Ecto neural progenitor cell (in vitro differentiated cells): ENCODE measurements at regions not wholly inside any gene's neighbourhood (a gene's known extent, or its start where the extent isn't known, plus 50 kb on each side); places are given as distances from the start of the nearest gene placed in this dataset.
A peak's percentile ranks its signal among the peaks of the same experiment; 100 is the strongest.

ENCODE experiments used
- DNase-seq: peaks from one replicate; pipeline ENCODE4 v3.0.0-alpha.2; 2018; ENCODE audit warnings: low spot score

DNA sequence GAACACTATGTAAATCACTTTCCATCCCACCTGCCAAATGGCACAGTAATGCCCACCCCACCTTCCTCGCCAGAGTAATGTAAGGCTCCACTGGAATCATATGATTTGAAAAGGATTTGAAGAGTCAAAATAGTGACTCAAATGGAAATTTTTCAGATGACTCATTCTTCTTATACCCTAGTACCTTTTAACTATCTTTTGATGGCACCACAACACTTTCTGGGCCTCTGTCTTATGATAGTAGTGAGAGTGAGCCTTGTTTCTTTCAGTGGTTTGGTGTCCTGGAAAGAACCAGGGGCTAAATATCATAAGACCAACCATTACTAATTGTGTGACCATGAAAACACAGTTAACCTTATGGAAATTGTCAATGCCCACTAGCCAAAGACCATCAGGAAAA is 235.4 kb upstream of the SLC14A2 start:
- DNase-seq: no peak

DNA sequence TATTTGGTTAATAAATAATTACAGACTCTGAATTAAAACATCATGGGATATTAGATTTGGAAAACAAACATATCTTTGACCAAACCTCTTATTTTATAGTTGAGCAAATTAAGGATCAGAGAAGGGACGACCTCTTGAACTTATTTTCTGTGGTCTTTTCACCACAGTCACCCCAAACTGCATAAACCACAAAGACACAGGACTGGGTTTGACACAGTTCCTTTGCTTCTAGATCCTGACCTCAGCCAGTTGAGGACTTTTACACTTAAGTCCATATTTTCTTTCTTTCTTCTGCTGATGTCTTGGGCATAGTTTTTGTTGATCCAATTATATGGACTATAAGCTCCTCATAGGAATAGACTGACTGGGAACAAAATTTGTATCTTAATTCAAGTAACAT is 234.0 kb upstream of the SLC14A2 start:
- DNase-seq: no peak

DNA sequence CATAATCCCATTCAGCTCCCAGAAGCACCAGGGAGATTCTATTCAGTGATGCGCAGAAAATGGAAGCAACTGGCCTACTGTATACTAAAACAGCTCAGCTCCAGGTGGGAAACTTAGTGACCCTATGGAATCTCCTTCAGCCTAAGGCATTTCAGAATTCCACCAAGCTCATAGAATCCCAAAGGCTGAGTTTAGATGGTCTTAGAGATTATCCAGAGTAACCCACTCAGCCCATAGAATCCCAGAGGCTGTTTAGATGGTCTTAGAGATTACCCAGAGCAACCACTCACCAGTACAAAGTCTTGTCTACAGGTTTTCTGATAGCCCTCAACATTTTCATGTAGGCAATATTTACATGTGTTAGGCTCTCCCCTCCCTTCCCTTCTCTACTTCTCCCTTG is 232.0 kb upstream of the SLC14A2 start:
- DNase-seq: no peak

DNA sequence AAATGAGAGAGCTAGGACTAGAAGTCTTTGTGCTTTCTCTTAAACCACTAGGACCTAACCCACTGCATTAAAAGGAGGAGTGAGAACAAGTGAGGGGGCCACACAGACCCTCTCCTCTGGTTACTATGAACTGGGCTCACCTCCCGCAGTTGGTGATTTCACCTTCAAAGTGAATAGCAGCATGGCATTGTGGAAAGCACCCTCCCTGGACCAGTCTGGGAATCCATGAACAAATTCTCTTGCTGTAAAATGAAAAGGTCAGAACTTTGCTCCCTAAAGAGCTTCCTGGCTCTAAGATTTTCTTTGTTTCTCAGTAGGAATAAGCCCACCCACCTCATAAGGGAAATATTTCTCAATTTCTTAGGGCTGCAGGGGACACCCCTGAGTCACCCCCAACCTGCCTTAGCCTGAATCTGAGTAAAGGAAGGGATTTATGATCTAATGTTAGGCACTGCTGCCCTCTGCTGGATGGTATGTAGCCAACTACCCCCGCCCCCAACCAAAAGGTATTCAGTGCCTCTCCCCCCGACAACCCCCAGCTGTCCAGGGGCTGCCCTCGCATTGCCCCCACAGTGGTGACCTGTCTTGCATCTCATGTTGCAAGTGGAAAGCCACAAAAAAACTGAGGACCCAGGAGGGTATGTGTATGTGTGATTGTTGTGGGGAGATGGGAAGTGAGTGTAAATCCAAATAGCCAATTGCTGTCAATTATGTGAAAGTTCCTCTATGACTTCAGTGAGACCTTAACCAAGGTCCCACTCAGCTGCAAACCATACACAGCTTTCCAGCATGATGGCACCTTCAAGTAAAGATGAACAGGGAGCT is 230.9 kb upstream of the SLC14A2 start:
- peak; percentile 75 for DNase-seq

DNA sequence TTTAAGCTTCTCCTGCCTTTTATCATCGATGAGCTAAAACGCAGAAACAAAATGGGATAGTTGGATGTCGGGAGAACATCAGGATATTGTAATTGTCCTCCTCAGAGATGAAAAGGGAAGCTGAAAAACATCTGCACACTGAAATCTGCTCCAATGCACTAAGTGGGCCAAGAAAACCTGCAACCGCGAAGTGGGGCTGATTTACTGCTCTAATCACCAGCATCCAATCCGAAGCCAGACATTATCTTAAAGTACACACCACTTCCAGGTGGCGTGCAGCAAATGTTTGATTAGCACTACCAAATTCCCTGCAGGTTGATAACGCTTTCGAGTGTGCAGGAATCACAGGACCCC is 230.3 kb upstream of the SLC14A2 start:
- DNase-seq: no peak

DNA sequence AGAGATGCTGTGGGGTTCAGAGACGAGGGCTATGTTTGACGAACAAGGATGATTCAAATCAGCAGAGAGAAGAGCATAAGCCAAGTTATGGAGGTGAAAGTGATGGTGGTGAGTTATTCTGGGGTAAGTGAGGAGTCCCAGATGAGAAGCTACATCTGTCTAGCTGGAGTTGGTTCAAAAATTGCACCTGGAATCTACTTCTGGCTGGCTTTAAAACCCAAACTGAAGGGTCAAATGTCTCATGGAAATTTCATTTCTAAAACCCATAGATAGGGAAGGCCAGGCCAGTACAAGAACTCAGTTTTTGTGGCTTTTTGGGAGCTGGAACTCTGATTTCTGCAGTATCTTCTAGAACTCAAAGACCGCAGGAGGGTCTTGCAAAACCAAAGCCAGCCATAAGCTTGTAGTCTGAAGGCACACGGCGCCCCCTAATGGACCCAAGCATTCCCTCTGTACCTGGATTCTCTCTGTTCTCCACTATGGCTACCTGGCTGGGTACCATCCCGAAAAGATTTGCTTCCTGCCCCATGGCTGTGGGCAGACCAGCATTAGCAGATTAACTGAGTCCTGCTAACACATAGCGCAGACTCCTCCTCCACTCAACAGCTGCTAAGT is 229.1 kb upstream of the SLC14A2 start:
- peak; percentile 59 for DNase-seq

DNA sequence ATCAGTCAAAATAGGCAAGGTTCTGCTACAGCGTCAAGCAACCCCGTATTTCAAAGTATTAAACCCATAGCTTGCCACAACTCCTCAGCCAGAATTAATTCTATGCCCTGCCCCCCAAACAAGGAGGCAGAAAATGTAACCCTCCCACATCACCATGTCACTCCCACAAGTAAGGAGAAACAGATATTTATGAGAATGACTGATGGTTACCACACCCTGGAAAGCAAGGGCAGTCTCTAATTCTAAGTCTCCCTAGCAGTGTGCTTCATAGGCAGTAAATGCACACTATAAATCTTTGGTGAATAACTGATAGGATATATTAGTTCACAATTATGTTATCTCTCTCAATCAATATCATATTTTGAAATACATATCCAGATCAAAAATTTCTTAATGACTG is 228.0 kb upstream of the SLC14A2 start:
- DNase-seq: no peak

DNA sequence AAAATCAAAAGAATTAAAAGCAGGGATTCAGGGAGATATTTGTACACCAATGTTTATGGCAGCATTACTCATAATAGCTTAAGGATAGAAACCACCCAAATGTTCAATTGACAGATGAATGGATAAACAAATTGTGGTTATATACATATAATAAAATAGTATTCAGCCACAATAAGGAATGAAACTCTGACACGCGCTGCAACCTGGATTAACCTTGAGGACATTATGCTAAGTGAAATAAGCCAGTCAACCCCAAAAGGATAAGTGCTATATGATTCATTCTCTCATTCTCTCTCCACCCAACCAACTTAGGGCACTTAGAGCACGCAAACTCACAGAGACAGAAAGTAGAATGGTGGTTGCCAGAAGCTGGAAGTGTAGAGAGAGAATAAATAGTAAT is 216.8 kb upstream of the SLC14A2 start:
- no peak for DNase-seq

DNA sequence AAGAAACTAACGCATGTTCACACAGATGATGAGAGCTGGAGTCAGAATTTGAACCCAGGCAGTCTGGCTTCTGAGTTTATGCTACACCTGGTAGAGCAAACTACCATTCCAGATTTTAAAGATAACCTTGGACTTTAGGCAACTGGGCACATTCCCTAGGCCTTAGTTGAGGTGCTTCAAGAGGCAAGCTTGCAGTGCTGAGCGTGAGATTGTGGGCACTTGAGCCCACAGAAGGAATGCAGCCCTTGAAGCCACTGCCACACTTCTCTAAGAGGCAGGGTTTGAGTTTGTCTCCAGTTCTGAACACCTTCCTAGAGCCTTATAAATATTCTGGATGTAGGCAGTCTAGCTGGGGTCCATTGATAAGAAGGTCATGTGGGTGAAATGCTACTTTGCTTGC is 216.1 kb upstream of the SLC14A2 start:
- DNase-seq: no peak

DNA sequence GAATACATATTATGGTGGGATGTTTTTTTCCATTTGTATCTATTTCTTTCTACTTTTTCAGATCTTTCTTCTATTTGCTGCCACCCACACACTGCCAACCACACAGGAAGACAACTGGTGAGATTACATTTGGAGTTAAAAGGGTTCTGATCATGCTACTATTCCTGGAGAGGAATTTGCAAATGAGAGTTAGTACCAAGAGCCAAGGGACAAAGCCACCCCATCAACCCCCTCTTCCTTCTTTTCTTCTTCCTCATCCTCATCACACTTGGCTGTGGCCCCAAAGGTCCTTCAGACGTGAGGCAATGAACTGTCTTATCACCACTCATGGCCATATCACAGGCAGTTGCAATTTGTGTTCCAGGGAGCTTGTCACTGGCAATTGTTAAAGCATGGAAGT is 215.6 kb upstream of the SLC14A2 start:
- DNase-seq: no peak

DNA sequence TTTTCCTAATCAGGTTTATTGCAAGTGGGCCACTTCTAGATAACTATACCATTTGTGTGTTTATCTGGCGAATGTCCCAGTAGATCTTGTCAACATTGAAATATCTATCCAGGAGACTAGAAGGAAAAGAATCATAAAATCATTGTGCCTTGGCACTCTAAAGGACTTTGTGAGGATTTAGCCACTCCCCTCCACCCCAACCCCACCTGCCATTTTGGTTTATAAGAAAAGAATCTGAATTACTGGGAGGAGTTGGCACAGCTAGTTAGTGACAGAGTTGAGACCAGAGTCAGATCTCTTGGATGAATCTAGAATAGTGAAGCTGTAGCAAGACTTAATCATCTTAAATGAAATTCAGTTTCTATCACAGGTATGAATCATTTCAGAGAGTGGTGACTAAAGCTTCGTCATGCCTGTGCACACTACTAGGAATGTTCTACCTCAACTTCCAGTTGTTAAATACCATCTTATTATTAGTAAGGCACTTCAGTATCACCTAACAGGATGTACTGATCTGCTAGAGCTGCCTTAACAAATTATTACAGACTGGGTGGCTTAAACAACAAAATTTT is 212.7 kb upstream of the SLC14A2 start:
- DNase-seq: no peak

DNA sequence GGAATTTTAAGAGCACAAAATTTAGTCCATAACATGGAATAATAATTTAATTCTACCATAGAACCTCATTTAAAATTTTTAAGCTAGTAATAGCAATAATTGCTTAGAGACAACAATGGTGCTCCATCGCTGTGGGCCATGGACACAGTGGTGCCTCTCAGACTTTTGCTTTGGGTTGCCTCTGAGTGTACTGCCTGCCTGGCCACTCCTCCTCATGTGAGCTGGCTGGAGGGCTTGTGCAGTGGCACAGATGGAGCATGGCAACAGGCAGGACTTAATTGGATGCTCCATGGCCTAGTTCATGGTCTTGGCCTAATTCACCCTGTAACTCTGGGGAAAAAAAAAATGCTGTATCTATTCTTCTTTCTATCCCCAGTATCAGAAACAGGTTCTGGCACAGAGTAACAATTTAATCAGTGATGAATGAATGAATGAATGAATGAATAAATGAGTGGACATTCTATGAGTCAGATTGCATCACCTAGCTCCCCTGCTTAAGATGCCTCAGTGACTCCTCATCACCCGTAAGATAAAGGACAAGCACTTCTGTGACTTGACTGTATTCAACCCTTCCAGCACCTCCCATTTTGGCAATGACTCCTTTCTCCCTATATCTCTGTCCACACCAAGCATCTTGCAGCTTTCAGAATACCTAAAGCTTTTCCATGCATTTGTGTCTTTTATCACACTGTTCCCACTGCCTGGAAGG is 211.8 kb upstream of the SLC14A2 start:
- DNase-seq: no peak

DNA sequence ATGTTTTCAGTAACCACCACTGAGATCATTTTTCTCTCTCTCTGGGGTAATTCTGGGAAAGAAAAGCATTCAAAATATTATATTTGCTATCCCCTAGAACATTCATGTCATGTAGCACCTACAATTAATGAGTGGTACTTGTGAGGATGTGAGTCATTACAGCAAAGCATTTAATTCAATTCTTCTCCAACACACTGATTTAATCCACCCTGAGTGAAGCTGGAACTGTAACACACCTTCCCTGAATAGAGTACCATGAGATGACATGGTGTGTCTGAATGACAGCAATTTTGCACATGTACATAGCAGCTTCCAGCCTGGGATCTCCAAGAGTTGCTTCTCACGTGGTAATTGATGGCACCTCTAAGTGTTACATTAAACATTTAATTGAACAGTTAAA is 207.1 kb upstream of the SLC14A2 start:
- DNase-seq: no peak

DNA sequence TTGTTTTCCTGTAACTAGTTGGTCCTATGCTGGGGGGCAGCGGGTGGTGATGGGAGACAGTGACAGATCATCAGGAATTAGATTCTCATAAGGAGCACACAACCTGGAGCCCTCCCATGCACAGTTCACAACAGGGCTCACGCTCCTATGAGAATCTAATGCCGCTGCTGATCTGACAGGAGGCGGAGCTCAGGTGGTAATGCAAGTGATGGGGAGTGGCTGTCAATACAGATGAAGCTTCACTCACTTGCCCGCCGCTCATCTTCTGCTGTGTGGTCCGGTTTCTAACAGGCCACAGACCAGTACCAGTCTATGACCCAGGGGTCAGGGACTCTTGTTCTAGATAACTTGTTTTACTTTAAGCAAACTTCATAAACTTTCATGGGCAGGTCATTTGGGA is 205.3 kb upstream of the SLC14A2 start:
- DNase-seq: no peak

DNA sequence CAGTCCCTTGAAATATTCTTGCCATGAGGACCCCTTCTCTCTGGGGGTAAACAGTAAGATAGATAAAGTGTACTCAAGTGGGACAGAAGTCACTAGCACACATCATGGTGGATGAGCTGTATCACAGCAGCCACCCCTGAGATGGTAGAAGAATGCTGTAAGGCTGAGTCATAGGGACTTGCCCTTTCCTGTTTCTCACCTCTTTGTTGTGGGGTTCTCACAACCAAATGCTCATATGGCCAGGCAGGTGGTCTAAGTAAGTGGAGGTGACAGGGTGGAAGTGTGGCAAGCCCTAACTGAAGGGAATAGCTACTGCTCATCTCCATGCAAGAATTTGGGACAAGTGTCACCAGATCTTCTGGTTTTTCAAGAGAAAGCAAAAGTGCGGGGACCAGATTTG is 202.7 kb upstream of the SLC14A2 start:
- DNase-seq: no peak

DNA sequence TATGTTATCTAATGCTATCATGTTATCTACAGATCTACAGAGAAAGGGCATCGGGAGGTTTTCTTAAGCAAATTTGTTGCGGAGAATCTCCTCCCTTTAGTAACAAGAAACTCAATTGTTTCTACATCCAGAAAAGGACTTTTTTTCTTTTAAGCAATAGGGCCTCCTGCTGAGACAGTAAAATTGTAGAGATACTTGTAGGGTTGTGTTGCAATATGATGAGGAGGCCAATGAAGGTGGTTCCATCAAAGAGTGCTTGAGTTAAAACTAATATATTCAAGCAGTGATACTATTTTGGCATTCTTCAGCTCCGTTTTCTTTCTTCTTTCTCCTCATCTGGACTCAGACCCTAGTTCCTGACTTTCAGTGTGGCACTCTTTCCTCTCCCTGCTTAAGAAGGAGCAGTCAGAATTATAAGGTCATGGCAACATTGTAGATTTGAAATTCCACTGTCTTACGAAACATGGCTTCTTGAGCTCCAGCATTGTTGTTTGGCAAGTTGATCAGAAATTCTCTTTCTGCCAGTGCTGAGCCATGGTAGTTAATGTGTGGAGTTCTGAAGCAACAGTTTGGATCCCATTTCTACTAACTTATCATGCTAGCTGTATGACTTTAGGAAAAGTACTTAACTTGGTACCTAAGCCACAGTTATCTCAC is 202.0 kb upstream of the SLC14A2 start:
- DNase-seq: no peak

DNA sequence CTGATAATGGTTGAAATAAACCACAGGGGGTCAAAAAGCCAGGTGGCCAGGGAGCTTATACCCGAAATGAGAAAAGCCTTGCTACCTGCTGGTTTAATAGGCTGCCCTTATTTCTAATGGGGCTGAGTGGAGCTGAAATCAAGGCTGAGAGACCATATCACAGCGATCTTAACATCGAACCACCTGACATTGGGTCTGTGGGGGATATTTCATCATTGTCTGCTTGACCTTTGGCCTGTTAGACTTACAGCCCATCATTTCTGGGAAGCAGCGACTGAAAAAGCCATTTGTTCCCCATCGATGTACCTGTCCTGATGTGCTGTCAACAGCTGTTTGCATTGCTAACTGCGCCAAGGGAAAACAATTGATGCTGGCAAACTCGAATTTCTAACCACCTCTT is 199.7 kb upstream of the SLC14A2 start:
- DNase-seq: no peak

DNA sequence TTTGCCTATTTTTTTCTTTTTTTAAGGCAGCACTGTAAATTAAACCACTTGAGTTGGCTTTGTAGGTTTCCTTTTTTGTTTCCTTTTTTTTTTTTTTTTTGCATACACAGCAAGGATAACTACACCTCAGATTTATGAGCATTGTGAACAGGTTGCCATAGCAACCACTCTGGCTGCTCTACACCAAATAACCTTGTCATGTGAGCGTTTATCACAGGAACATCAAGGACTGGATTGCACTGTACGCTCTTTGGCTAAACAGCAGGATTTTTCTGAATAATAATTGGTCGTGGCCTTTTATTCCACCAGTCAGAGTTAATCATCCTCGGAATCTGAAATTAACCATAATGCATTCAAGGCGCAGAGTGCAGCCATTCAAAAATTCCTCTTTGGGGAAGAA is 199.1 kb upstream of the SLC14A2 start:
- DNase-seq: no peak

DNA sequence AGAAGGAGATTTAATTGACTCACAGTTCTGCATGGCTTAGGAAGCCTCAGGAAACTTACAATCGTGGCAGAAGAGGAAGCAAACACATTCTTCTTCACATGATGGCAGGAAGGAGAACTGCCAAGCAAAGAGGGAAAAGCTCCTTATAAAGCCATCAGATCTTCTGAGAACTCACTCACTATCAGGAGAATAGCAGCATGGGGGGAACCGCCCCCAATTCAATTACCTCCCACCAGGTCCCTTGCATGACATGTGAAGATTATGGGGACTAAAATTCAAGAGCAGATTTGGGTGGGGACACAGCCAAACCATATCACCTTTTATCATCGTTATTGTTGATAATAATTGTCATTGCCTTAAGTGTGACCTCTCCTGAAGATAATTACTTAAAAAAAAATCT is 197.9 kb upstream of the SLC14A2 start:
- DNase-seq: no peak

DNA sequence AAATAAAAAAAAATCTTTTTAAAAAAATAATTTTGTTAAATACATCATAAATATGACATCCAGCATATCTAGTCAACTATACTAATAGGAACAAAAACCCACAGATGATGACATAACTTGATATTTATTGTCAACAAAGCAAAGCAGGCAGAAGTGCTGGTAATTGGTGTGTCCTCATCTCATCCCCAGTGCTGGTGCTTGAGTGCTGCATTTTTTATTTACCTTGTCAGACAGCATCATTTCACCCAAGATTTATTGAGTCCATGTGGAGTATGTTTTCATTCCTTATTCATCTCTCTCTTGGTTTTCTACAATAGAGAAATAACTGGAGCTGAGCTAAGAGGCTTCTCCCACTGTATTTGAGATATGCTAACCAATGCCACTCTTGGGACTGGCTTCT is 191.6 kb upstream of the SLC14A2 start:
- no peak for DNase-seq

DNA sequence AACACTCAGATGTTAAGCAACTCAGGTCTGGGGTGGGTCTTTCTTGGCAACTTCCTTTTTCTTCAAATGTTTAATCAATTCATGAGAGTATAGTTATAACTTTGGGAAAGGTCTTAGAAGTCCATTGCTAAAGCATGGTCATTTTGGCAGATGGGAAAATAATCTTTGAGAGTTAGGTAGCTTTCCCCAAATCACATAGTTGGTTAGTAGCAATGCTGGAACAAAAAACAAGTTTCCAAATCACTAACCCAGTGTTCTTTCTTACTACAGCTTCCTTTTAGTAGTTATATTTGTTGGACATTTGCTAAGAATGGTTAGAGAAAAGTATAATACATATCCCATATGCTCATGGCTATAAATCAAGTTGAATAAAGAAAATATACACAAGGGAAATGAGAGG is 185.2 kb upstream of the SLC14A2 start:
- no peak for DNase-seq

DNA sequence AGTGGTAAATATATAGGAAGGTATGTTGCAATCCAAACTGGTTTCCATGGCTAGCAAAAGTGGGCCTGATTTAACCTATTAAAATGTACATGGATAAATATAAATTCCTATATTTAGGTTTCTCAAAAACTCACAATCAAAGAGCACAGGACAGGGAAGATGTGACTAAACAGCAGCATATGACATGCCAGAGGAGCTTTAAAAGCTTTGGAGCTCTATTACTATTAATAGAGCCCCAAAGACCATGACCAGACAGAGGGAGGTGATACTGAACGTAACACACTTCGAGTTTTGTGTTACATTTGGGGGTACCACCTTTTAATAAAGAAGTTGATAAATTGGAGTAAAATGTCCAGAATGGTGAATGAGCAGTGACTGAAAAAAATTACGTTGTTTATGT is 179.5 kb upstream of the SLC14A2 start:
- no peak for DNase-seq

DNA sequence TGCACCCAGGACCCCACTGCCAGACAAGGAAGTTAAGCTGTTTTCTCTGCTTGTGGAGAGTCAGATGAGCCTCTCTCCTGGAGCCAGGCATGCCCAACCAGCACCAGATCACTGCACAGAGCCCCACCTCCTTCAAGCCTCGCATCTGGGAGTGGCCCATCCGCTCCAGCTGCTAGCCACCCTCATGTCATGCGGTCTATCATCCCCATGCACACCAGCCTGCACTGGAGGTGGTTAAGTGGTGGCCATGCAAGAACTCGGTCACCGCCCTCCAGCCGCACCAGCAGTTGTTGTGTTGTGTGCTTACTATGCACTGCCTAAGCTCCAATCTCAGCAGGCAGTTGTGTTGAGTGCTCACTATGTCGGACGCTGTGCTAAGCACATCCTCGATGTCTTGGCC is 177.9 kb upstream of the SLC14A2 start:
- DNase-seq: no peak
